ENCODE measurements at regions not wholly inside any gene's neighbourhood (a gene's known extent, or its start where the extent isn't known, plus 50 kb on each side); places are given as distances from the start of the nearest gene placed in this dataset.

GRCh38 chr13:62556978-62557377, 1141.3 kb upstream of the PCDH20 start:
- Histone ChIP-seq H3K9ac (ENCODE audit: low read length) (no peak overlapping the region), H3K79me2 (ENCODE audit: insufficient read depth, low read length) (no peaks in the 10 kb centered on the region), H3K4me2 (ENCODE audit: low read depth, low read length, poor library complexity, severe bottlenecking) (no peak overlapping the region), H3K9me2 (replicated peaks; ENCODE audit: insufficient read depth, low read length) (no peaks in the 10 kb centered on the region), H3K9me3 (ENCODE audit: insufficient read depth, low read length) (no peaks in the 10 kb centered on the region; the same call in 1 of the 2 replicates), H3K4me3 (ENCODE audit: insufficient read depth, low read length, poor library complexity, severe bottlenecking) (no peak overlapping the region), H2AFZ (ENCODE audit: low read depth, low read length, severe bottlenecking) (no peak overlapping the region), H4K20me1 (ENCODE audit: low read depth, low read length) (no peaks in the 10 kb centered on the region), H3F3A (ENCODE audit: insufficient read depth) (no peaks in the 10 kb centered on the region), H3K27ac (ENCODE audit: low read depth, low read length) (no peak overlapping the region), H3K27me3 (ENCODE audit: low read length) (no peaks in the 10 kb centered on the region), H3K36me3 (ENCODE audit: low read length) (no peaks in the 10 kb centered on the region)
- TF ChIP-seq, protein P1, sequence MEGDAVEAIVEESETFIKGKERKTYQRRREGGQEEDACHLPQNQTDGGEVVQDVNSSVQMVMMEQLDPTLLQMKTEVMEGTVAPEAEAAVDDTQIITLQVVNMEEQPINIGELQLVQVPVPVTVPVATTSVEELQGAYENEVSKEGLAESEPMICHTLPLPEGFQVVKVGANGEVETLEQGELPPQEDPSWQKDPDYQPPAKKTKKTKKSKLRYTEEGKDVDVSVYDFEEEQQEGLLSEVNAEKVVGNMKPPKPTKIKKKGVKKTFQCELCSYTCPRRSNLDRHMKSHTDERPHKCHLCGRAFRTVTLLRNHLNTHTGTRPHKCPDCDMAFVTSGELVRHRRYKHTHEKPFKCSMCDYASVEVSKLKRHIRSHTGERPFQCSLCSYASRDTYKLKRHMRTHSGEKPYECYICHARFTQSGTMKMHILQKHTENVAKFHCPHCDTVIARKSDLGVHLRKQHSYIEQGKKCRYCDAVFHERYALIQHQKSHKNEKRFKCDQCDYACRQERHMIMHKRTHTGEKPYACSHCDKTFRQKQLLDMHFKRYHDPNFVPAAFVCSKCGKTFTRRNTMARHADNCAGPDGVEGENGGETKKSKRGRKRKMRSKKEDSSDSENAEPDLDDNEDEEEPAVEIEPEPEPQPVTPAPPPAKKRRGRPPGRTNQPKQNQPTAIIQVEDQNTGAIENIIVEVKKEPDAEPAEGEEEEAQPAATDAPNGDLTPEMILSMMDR (IDR thresholded peaks at IDR 0.05; ENCODE audit: insufficient read depth, low read length, poor library complexity, severe bottlenecking): no peak
- no peak for TF ChIP-seq EZH2phosphoT487 (conservative IDR thresholded peaks at IDR 0.05; ENCODE audit: low read length)

DNA sequence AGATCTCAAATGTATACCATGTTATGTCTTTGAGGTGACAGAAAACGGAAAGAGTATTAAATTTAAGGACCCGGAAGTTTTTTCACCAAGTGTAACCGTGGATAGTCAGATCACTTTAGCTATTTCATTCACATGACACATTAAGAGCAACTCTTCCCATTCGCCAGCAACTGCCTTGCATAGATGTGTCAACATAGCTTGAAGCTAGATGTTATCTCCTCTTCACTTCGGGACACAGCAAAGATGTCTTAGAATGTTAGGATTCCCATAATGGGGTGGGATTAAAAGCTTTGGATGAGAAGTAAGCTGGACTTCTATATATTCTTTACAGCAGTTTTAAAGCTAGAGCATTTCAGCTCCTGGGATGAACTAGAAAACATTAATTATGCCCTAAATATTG, 1135.9 kb upstream of the PCDH20 start:
- H3F3A ChIP-seq (ENCODE audit: insufficient read depth): no peaks in the 10 kb centered on the region
- H3K9me3 ChIP-seq (ENCODE audit: insufficient read depth, low read length): no peaks in the 10 kb centered on the region; the same call in 1 of the 2 replicates
- H3K36me3 ChIP-seq (ENCODE audit: low read length): no peaks in the 10 kb centered on the region
- TF ChIP-seq EZH2phosphoT487 (conservative IDR thresholded peaks at IDR 0.05; ENCODE audit: low read length): no peak
- TF ChIP-seq, protein P1 (IDR thresholded peaks at IDR 0.05; ENCODE audit: insufficient read depth, low read length, poor library complexity, severe bottlenecking): no peak
- no peaks in the 10 kb centered on the region for H3K9me2 ChIP-seq (replicated peaks; ENCODE audit: insufficient read depth, low read length)
- H3K27ac ChIP-seq (ENCODE audit: low read depth, low read length): no peak overlapping the region
- H3K27me3 ChIP-seq (ENCODE audit: low read length): no peaks in the 10 kb centered on the region
- no peak overlapping the region for H3K4me3 ChIP-seq (ENCODE audit: insufficient read depth, low read length, poor library complexity, severe bottlenecking)
- no peaks in the 10 kb centered on the region for H3K79me2 ChIP-seq (ENCODE audit: insufficient read depth, low read length)
- H3K9ac ChIP-seq (ENCODE audit: low read length): no peak overlapping the region
- H4K20me1 ChIP-seq (ENCODE audit: low read depth, low read length): no peaks in the 10 kb centered on the region
- no peak overlapping the region for H3K4me2 ChIP-seq (ENCODE audit: low read depth, low read length, poor library complexity, severe bottlenecking)
- H2AFZ ChIP-seq (ENCODE audit: low read depth, low read length, severe bottlenecking): no peak overlapping the region

DNA sequence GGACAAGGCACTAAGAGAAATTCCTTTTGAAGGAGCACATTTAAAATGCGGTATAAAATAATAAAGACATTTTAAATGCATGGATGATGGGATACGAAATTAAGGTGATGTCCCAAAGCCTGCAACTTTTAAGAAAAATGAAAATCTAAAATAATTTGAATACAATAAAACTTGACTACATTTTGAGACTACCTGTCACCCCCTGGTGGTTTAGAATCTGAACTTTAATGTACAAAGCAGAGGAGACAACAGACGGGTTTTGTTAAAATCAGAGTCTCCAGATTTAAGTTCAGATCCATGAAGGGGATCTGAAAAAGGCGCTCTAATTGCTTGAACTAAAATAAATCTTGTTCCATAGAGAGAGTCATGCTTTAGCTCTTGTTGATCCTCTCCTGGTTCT, 1129.3 kb upstream of the PCDH20 start:
- H3K9ac ChIP-seq (ENCODE audit: low read length): no peak overlapping the region
- no peaks in the 10 kb centered on the region; the same call in 1 of the 2 replicates for H3K9me3 ChIP-seq (ENCODE audit: insufficient read depth, low read length)
- no peaks in the 10 kb centered on the region for H4K20me1 ChIP-seq (ENCODE audit: low read depth, low read length)
- no peak overlapping the region for H3K4me2 ChIP-seq (ENCODE audit: low read depth, low read length, poor library complexity, severe bottlenecking)
- H3F3A ChIP-seq (ENCODE audit: insufficient read depth): no peaks in the 10 kb centered on the region
- no peak overlapping the region for H3K4me3 ChIP-seq (ENCODE audit: insufficient read depth, low read length, poor library complexity, severe bottlenecking)
- H3K36me3 ChIP-seq (ENCODE audit: low read length): no peaks in the 10 kb centered on the region
- no peaks in the 10 kb centered on the region for H3K27me3 ChIP-seq (ENCODE audit: low read length)
- no peaks in the 10 kb centered on the region for H3K9me2 ChIP-seq (replicated peaks; ENCODE audit: insufficient read depth, low read length)
- no peaks in the 10 kb centered on the region for H3K79me2 ChIP-seq (ENCODE audit: insufficient read depth, low read length)
- no peak overlapping the region for H3K27ac ChIP-seq (ENCODE audit: low read depth, low read length)
- TF ChIP-seq EZH2phosphoT487 (conservative IDR thresholded peaks at IDR 0.05; ENCODE audit: low read length): no peak
- TF ChIP-seq, protein P1 (IDR thresholded peaks at IDR 0.05; ENCODE audit: insufficient read depth, low read length, poor library complexity, severe bottlenecking): no peak
- H2AFZ ChIP-seq (ENCODE audit: low read depth, low read length, severe bottlenecking): no peak overlapping the region

Measured in SU-DHL-6 (cell line).